Heart right ventricle (tissue), 16 donors: ENCODE measurements at regions not wholly inside any gene's neighbourhood (a gene's known extent, or its start where the extent isn't known, plus 50 kb on each side); places are given as distances from the start of the nearest gene placed in this dataset.
A peak's percentile ranks its signal among the peaks of the same experiment; 100 is the strongest.

Source experiments
- ATAC-seq, 8 donors: fragments of 200-7000 bp; cut with Tn5 transposase; one replicate each; pipeline ENCODE4 v1.9.1; 2020; ENCODE audit warnings: mild to moderate bottlenecking in 8 of 8, moderate library complexity in 8 of 8, moderate number of reproducible peaks in 1 of 8
- DNase-seq, 2 donors: peaks; one replicate each; pipeline ENCODE4 v3.0.0-alpha.2; 2020
- H3K27ac ChIP-seq, 10 donors: fragments of 200-600 bp; sonication (generic) in 2 of 10; one replicate each; pipeline versions ENCODE4 v1.5.0 to v1.8.0; 2020 to 2022; ENCODE audit warnings: mild to moderate bottlenecking in 3 of 10
- H3K27me3 ChIP-seq, 7 donors: fragments of 200-600 bp; one replicate each; pipeline ENCODE4 v1.8.0; 2021 to 2022; ENCODE audit warnings: mild to moderate bottlenecking in 2 of 7
- H3K36me3 ChIP-seq, 9 donors: fragments of 200-600 bp; sonication (generic) in 1 of 9; one replicate each; pipeline versions ENCODE4 v1.5.0 to v1.8.0; 2020 to 2022; ENCODE audit warnings: mild to moderate bottlenecking in 2 of 9
- H3K4me1 ChIP-seq, 9 donors: fragments of 200-600 bp; sonication (generic) in 1 of 9; one replicate each; pipeline versions ENCODE4 v1.5.0 to v1.8.0; 2020 to 2022; ENCODE audit warnings: mild to moderate bottlenecking in 4 of 9
- H3K4me3 ChIP-seq, 10 donors: fragments of 200-600 bp; sonication (generic) in 2 of 10; one replicate each; pipeline versions ENCODE4 v1.5.0 to v1.8.0; 2020 to 2022; ENCODE audit warnings: mild to moderate bottlenecking in 7 of 10, moderate library complexity in 2 of 10
- H3K9me3 ChIP-seq, 11 donors: fragments of 200-600 bp in 10 of 11; sonication (generic) in 2 of 11; one replicate each; pipeline versions ENCODE4 v1.5.0 to v1.8.0; 2013 to 2022; ENCODE audit warnings: mild to moderate bottlenecking in 2 of 11, control low read depth in 1 of 11, moderate library complexity in 1 of 11
- WGBS, 2 donors: extraction: QIAGEN DNeasy Blood & Tissue Kit; methylation state at CpG; one replicate each; pipeline ENCODE4 v1.1.7; 2013; ENCODE audit warnings: inconsistent platforms in 1 of 2; 5-methylcytosine and 5-hydroxymethylcytosine counted together
- intact Hi-C, 10 donors: fragments of 100-400 bp; cut with DNase I; formaldehyde crosslinking; loops; one replicate each; pipeline versions ENCODE4 v1.11.1 to v1.14.2; 2022
- TF ChIP-seq, protein P1 (sequence below), 9 donors: fragments of 200-600 bp; sonication (generic) in 2 of 9; IDR thresholded peaks; one replicate each; pipeline versions ENCODE4 v1.5.0 to v1.8.0; 2021 to 2022; ENCODE audit warnings: antibody characterized with exemption in 9 of 9, mild to moderate bottlenecking in 5 of 9, moderate library complexity in 1 of 9
- donor health status: Arrhythmogenic right ventricular cardiomyopathy.
- donor health status: ischemic (EF 13 %, LVEDD 7.1; RV severe dilation, severe dysfunction).
- donor health status: healthy with polysubstance abuse.
- donor health status: DM: no; HTN: yes; CAD: no.
- donor health status: DM: no; HTN: no; CAD: no.
- donor health status: ischemic (EF 25% LVEDD 6.9; RV normal size, moderate dysfunction).
- donor health status: ischemic (EF 25% LVEDD 5.7; RV mildly dilated, moderate dysfunction).
- donor health status: healthy.
- donor health status: DM: yes; HTN: yes; CAD: no.
- donor health status: Ischemic cardiomyopathy.
- donor health status: ischemic (EF 35%, LVEDD 5.7; RV mildly dilated, moderate dysfunction).
- donor health status: nonischemic (EF 11% LVEDD 7.7; RV severe dilation, severe dysfunction).
- donor health status: DM: yes; HTN: yes; CAD: no.
- donor health status: PGD.
- donor health status: ischemic (EF 29% LVEDD 5.4; RV normal size, mild dysfunction).
- donor health status: nonischemic (EF 23%, LVEDD 6.1; RV moderate dilation, normal function).

DNA sequence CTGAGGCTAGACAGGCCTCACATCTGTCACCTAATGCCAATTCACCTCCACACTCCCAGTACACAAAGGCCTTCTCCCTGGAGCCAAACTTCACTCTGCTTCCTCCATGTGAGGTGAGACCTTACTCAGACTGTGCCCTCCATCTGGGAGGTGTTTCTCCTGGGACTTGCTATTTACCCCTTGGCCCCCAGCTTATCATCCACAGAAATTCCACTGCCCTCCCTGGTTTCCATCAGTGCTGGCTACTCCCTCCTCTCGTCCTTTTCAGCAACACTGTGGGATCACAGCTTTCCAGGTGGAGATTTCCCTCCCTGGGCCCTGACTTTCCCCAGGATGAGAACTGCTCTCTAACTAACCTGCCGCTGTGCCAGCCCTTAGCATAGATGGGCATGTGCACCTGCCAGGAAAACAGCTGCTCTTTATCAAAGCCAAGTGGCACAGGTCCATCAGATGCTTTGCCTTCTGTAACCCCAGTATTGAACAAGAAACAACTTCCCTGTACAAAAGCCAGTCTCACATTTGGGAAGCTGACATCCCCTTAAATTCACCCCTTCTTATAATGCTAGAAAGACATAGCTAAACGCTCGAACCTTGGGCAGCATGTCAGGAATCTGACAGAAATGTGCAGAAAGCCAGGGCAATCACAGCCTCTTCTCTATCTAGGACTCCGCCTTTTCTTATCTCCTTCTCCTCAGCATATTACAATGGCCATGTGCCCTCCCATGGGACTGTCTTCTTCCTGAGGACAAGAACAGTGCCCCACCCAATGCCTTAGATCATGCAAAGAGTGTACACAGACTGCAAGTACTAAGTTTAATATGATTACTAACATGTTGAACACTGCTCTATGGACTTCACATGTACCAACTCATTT, 535.5 kb upstream of the ID2 start:
- Histone ChIP-seq H3K27ac (peak overlapping the region in 5 of 10 donors; percentile 3 to 45 (median 32)), H3K4me3 (no peak overlapping the region), H3K4me1 (peaks cover 3 to 28% (median 19%) of the 10 kb centered on the region in 9 donors), H3K9me3 (no peaks in the 10 kb centered on the region), H3K36me3 (no peaks in the 10 kb centered on the region), H3K27me3 (no peaks in the 10 kb centered on the region)
- peak in 1 of 2 donors; percentile 29 for DNase-seq
- 18 to 23% methylated on average over 5 of the region's 5 CpGs for WGBS, 2 donors
- TF ChIP-seq, protein P1, sequence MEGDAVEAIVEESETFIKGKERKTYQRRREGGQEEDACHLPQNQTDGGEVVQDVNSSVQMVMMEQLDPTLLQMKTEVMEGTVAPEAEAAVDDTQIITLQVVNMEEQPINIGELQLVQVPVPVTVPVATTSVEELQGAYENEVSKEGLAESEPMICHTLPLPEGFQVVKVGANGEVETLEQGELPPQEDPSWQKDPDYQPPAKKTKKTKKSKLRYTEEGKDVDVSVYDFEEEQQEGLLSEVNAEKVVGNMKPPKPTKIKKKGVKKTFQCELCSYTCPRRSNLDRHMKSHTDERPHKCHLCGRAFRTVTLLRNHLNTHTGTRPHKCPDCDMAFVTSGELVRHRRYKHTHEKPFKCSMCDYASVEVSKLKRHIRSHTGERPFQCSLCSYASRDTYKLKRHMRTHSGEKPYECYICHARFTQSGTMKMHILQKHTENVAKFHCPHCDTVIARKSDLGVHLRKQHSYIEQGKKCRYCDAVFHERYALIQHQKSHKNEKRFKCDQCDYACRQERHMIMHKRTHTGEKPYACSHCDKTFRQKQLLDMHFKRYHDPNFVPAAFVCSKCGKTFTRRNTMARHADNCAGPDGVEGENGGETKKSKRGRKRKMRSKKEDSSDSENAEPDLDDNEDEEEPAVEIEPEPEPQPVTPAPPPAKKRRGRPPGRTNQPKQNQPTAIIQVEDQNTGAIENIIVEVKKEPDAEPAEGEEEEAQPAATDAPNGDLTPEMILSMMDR (IDR thresholded peaks at IDR 0.05), result no peak
- ATAC-seq, result peak; percentile 45 to 90 (median 84)
- intact Hi-C loops, result loop anchor here in 2 of 10 donors (5.0 to 10.0 kb wide), 3 partner anchors 132 to 528 kb away; no protein-coding TSS in a partner anchor

DNA sequence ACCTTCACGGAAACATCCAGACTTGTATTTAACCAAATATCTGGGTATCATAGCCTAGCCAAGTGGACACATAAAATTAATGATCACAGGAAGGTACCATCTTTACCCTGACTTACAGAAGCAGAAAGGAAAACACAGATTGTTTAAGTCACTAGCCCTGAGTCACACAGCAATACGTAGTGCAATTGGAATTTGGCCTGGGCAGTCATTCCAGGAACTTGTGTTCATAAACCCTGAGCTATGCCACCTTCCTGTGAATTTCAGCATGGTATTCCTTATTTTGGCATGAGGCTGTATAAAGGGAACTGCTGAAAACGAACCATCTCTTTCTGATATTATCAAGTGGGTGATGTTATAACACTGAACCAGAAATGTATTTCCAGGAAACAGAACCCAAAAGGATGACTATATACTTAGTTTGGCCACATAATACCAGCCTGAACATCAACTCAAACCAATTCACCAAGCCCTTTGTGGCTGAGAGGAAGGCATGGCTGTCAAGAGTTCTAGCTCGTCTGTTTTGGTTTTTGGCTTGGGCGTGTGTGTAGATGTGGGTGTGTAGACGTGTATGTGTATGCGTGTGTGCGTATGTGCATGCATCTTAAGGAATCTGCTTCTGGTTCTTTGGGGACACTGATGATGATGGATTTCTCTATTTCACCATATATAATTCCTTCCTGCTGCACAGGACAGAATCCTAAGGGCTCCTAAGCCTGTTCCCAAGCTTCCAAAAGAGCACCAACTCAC, 533.4 kb upstream of the ID2 start:
- no peak overlapping the region for H3K27ac ChIP-seq
- intact Hi-C loops, result loop anchor here in 2 of 10 donors (5.0 to 10.0 kb wide), 3 partner anchors 134 to 526 kb away; no protein-coding TSS in a partner anchor
- no peaks in the 10 kb centered on the region for H3K27me3 ChIP-seq
- H3K9me3 ChIP-seq, result no peaks in the 10 kb centered on the region
- DNase-seq, result no peak
- H3K4me1 ChIP-seq, result peaks cover 3 to 37% (median 22%) of the 10 kb centered on the region in 9 donors
- TF ChIP-seq, protein P1 (IDR thresholded peaks at IDR 0.05), result no peak
- H3K4me3 ChIP-seq, result no peak overlapping the region
- WGBS, 2 donors, result 94 to 95% methylated on average over 8 of the region's 8 CpGs
- no peaks in the 10 kb centered on the region for H3K36me3 ChIP-seq
- no peak for ATAC-seq

DNA sequence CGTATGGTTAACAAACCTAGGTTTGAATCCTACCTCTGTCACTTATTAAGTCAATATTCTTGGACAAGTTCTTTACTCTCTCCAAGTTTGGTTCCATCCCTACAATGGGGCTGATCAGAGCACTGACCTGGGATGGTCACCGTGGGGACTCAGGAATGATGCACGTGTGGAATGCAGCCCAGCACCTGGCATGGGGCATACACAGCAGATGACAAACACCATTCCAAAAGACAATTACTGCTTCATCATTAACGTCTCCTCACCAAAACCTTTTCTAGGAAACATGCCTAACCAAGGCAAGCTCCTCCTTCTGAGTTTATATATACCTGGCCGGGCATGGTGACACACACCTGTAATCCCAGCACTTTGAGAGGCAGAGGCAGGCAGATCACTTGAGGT, 532.9 kb upstream of the ID2 start:
- Histone ChIP-seq H3K27ac (no peak overlapping the region), H3K9me3 (no peaks in the 10 kb centered on the region), H3K4me1 (peaks cover 3 to 37% (median 22%) of the 10 kb centered on the region in 9 donors), H3K27me3 (no peaks in the 10 kb centered on the region), H3K36me3 (no peaks in the 10 kb centered on the region), H3K4me3 (no peak overlapping the region)
- no peak for ATAC-seq
- no peak for DNase-seq
- 97% methylated on average over 5 of the region's 5 CpGs for WGBS, 2 donors
- intact Hi-C loops, result loop anchor here in 2 of 10 donors (5.0 to 10.0 kb wide), 3 partner anchors 134 to 526 kb away; no protein-coding TSS in a partner anchor
- TF ChIP-seq, protein P1 (IDR thresholded peaks at IDR 0.05), result no peak

DNA sequence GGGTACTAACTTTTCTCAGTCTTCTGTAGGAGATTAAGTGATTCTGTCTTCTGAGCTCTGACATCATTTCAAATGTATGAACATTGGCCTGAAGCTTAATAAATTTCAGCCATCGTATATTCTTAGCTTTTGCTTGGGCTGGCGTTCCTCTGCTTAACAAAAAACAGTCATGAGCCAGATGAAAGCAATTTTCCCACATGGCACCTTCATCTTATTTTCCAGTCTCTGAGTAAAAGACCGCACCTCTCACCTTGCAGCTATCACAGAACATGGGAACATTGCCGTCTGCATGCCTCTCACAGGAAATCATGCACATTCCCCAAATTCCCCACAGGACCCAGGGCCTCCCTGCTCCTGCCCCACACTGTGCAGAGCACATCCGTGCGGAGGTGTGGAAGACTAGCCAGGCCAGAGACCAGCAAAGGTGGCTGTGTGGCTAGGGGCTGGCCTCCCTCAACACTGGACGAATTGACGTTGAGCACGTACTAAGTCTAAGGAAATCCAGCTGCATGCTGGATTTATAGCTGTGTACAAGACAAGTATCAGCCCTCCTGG, 531.8 kb upstream of the ID2 start:
- TF ChIP-seq, protein P1 (IDR thresholded peaks at IDR 0.05), result no peak
- Histone ChIP-seq H3K36me3 (no peaks in the 10 kb centered on the region), H3K27me3 (no peaks in the 10 kb centered on the region), H3K27ac (no peak overlapping the region), H3K4me3 (no peak overlapping the region), H3K4me1 (peaks cover 3 to 37% (median 19%) of the 10 kb centered on the region in 9 donors), H3K9me3 (no peaks in the 10 kb centered on the region)
- no peak for ATAC-seq
- DNase-seq, result no peak
- 83 to 85% methylated on average over 9 of the region's 9 CpGs for WGBS, 2 donors
- intact Hi-C loops, result loop anchor here in 3 of 10 donors (5.0 to 10.0 kb wide), 4 partner anchors 135 to 535 kb away; partner anchors contain the start of gene ID2 (in 1 of the 3)
